ENCODE measurements at regions not wholly inside any gene's neighbourhood (a gene's known extent, or its start where the extent isn't known, plus 50 kb on each side); places are given as distances from the start of the nearest gene placed in this dataset.

DNA sequence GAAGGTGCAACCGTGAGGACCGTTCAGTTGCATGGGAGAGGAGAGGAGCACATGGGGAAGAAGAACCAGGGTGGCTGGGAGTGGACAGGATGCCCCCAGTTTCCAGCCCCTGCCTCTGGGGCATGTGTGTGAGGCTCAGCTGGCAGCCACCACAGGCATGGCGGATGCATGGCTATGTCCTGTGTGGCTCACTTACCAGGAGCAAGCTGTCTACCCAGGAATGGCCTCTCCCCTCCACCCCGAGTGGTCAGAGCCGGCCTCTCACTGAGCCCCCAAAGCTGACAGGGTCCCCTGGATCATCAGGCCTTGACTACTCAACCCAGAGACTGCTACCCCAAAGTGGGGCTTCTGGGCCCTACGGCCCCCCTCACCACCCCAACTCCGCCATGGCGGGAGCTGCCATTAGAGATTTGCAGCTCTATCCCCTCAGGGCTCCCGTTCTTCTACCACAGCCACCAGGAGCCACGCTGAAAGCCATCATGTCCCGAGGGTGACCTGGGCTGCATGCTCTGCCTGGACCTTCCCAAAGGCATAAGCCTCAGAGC is 65.3 kb downstream of the RHOB start:
- TF ChIP-seq, protein P1, sequence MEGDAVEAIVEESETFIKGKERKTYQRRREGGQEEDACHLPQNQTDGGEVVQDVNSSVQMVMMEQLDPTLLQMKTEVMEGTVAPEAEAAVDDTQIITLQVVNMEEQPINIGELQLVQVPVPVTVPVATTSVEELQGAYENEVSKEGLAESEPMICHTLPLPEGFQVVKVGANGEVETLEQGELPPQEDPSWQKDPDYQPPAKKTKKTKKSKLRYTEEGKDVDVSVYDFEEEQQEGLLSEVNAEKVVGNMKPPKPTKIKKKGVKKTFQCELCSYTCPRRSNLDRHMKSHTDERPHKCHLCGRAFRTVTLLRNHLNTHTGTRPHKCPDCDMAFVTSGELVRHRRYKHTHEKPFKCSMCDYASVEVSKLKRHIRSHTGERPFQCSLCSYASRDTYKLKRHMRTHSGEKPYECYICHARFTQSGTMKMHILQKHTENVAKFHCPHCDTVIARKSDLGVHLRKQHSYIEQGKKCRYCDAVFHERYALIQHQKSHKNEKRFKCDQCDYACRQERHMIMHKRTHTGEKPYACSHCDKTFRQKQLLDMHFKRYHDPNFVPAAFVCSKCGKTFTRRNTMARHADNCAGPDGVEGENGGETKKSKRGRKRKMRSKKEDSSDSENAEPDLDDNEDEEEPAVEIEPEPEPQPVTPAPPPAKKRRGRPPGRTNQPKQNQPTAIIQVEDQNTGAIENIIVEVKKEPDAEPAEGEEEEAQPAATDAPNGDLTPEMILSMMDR (IDR thresholded peaks at IDR 0.05) = no peak
- TF ChIP-seq POLR2A (IDR thresholded peaks at IDR 0.05) = no peak

Data from adrenal gland (tissue), 5 donors.